NCI-H526 treated with DMSO at 0.1 percent for 48 hours (cell line): ENCODE measurements at regions not wholly inside any gene's neighbourhood (a gene's known extent, or its start where the extent isn't known, plus 50 kb on each side); places are given as distances from the start of the nearest gene placed in this dataset.
"Not testable (repeated sequence)": the region's sequence is repeated elsewhere in the genome, so short reads cannot be mapped to it uniquely, and the experiment has no call there.

ENCODE experiments used
- DNase-seq: peaks from one replicate; lab custom pipeline; 2025; lab: John Stamatoyannopoulos, UW

GRCh38 chr3:193801097-193801496, 208.1 kb downstream of the OPA1 start:
- DNase-seq = no peak

GRCh38 chr3:193803288-193803687, 210.3 kb downstream of the OPA1 start:
- DNase-seq = no peak

- no peak for DNase-seq
Measured at GRCh38 chr3:193805448-193805847, 212.4 kb downstream of the OPA1 start.

GRCh38 chr3:193808317-193808716, 215.3 kb downstream of the OPA1 start:
- DNase-seq = no peak

GRCh38 chr3:193809106-193809505, 216.1 kb downstream of the OPA1 start:
- DNase-seq = no peak

GRCh38 chr3:193812078-193812725, 219.2 kb downstream of the OPA1 start:
- no peak for DNase-seq

GRCh38 chr3:193812791-193813500, 219.9 kb downstream of the OPA1 start:
- peak; percentile 45 for DNase-seq

- DNase-seq = no peak
Measured at GRCh38 chr3:193813501-193813830, 220.5 kb downstream of the OPA1 start.

GRCh38 chr3:193814166-193814892, 221.3 kb downstream of the OPA1 start:
- no peak for DNase-seq

GRCh38 chr3:193815246-193816027, 222.4 kb downstream of the OPA1 start:
- DNase-seq = no peak

GRCh38 chr3:193816028-193816395, 223.0 kb downstream of the OPA1 start:
- no peak for DNase-seq

- no peak for DNase-seq
Measured at GRCh38 chr3:193816656-193817311, 223.8 kb downstream of the OPA1 start.

GRCh38 chr3:193819117-193820010, 226.4 kb downstream of the OPA1 start:
- no peak for DNase-seq

GRCh38 chr3:193821151-193821668, 228.2 kb downstream of the OPA1 start:
- DNase-seq = no peak

- no peak for DNase-seq
Measured at GRCh38 chr3:193822492-193823212, 229.6 kb downstream of the OPA1 start.

- not testable (repeated sequence) for DNase-seq
Measured at GRCh38 chr3:193823213-193823605, 230.2 kb downstream of the OPA1 start.

- no peak for DNase-seq
Measured at GRCh38 chr3:193824365-193824764, 231.4 kb downstream of the OPA1 start.

- DNase-seq = no peak
Measured at GRCh38 chr3:193825617-193826016, 232.6 kb downstream of the OPA1 start.

GRCh38 chr3:193826159-193826795, 233.3 kb downstream of the OPA1 start:
- no peak for DNase-seq
